ENCODE measurements at regions not wholly inside any gene's neighbourhood (a gene's known extent, or its start where the extent isn't known, plus 50 kb on each side); places are given as distances from the start of the nearest gene placed in this dataset.
"Not testable (repeated sequence)": the region's sequence is repeated elsewhere in the genome, so short reads cannot be mapped to it uniquely, and the experiment has no call there.

DNA sequence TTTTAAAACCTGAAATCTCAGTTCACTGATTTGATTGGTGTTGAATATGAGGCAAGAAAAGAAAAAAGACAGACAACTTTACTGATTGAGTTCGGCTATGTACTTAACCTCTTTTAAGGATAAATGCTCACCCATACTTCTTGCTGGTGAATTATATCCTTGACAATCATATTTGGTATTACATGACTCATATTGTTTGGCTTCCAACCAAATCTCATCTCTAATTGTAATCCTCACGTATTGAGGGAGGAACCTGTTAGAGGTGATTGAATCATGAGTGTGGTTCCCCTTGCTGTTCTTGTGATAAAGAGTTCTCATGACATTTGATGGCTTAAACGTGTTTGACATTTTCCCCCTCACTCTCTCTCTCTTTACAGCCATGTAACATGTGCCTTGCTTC, 255.6 kb upstream of the IZUMO3 start:
- no peaks in the 10 kb centered on the region for H3K4me1 ChIP-seq (ENCODE audit: control insufficient read depth, extremely low read depth, insufficient read depth, low read length)
- H3K36me3 ChIP-seq (ENCODE audit: control insufficient read depth, insufficient read depth, low read length): no peaks in the 10 kb centered on the region
- no peak overlapping the region for H3K9ac ChIP-seq (ENCODE audit: insufficient read depth, low read length)
- DNase-seq (ENCODE audit: low read depth in 2 of 2): no peak
- H3K4me2 ChIP-seq (ENCODE audit: extremely low read depth, insufficient read depth, low read length): no peak overlapping the region
- no peak overlapping the region for H2AFZ ChIP-seq (ENCODE audit: low read length)
- H3K79me2 ChIP-seq (ENCODE audit: control insufficient read depth, insufficient read depth, low read length): no peaks in the 10 kb centered on the region
- no peaks in the 10 kb centered on the region for H3K27me3 ChIP-seq (ENCODE audit: control insufficient read depth, insufficient read depth, low read length)
- no peaks in the 10 kb centered on the region for H3K9me3 ChIP-seq (ENCODE audit: control insufficient read depth, insufficient read depth, low read depth, low read length)
- H3K4me3 ChIP-seq (replicated peaks in 1 of 4; ENCODE audit: control extremely low read depth in 1 of 4, insufficient read depth in 1 of 4, low read depth in 3 of 4, low read length in 4 of 4): no peak overlapping the region
- no peaks in the 10 kb centered on the region for H4K20me1 ChIP-seq (ENCODE audit: control insufficient read depth, extremely low read depth, insufficient read depth, low read length)
- no peak overlapping the region for H3K27ac ChIP-seq (ENCODE audit: insufficient read depth, low read length)
- TF ChIP-seq, protein P1, sequence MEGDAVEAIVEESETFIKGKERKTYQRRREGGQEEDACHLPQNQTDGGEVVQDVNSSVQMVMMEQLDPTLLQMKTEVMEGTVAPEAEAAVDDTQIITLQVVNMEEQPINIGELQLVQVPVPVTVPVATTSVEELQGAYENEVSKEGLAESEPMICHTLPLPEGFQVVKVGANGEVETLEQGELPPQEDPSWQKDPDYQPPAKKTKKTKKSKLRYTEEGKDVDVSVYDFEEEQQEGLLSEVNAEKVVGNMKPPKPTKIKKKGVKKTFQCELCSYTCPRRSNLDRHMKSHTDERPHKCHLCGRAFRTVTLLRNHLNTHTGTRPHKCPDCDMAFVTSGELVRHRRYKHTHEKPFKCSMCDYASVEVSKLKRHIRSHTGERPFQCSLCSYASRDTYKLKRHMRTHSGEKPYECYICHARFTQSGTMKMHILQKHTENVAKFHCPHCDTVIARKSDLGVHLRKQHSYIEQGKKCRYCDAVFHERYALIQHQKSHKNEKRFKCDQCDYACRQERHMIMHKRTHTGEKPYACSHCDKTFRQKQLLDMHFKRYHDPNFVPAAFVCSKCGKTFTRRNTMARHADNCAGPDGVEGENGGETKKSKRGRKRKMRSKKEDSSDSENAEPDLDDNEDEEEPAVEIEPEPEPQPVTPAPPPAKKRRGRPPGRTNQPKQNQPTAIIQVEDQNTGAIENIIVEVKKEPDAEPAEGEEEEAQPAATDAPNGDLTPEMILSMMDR (conservative IDR thresholded peaks at IDR 0.05 in 1 of 2, IDR thresholded peaks at IDR 0.05 in 1 of 2; ENCODE audit: low read depth in 1 of 2, low read length in 2 of 2): no peak
- no peak for TF ChIP-seq EZH2 (IDR thresholded peaks at IDR 0.05; ENCODE audit: low read length, missing control alignments)

DNA sequence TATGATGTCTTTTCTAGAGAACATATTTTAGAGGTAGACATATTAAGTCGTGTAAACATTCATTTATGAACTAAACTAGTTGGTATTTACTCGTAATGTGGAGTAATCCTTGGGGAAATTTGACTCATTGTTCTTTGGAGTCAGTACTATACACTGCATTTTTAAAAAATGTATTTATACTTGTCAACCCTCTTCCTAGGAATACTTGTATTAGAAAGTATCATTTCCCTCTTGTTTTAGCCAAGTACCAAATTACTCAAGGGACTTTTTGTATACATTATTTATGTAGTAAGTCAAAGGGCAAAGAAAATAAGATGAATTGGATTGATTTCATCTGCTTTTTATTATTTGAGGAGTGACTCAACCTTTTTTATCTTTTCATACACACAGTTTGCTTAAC, 248.1 kb upstream of the IZUMO3 start:
- Histone ChIP-seq H3K27ac (ENCODE audit: insufficient read depth, low read length) (no peak overlapping the region), H3K36me3 (ENCODE audit: control insufficient read depth, insufficient read depth, low read length) (no peaks in the 10 kb centered on the region), H3K4me2 (ENCODE audit: extremely low read depth, insufficient read depth, low read length) (no peak overlapping the region), H2AFZ (ENCODE audit: low read length) (no peak overlapping the region), H3K4me1 (ENCODE audit: control insufficient read depth, extremely low read depth, insufficient read depth, low read length) (no peaks in the 10 kb centered on the region), H3K79me2 (ENCODE audit: control insufficient read depth, insufficient read depth, low read length) (no peaks in the 10 kb centered on the region), H4K20me1 (ENCODE audit: control insufficient read depth, extremely low read depth, insufficient read depth, low read length) (no peaks in the 10 kb centered on the region), H3K27me3 (ENCODE audit: control insufficient read depth, insufficient read depth, low read length) (no peaks in the 10 kb centered on the region), H3K4me3 (replicated peaks in 1 of 4; ENCODE audit: control extremely low read depth in 1 of 4, insufficient read depth in 1 of 4, low read depth in 3 of 4, low read length in 4 of 4) (no peak overlapping the region), H3K9me3 (ENCODE audit: control insufficient read depth, insufficient read depth, low read depth, low read length) (no peaks in the 10 kb centered on the region), H3K9ac (ENCODE audit: insufficient read depth, low read length) (no peak overlapping the region)
- TF ChIP-seq, protein P1 (conservative IDR thresholded peaks at IDR 0.05 in 1 of 2, IDR thresholded peaks at IDR 0.05 in 1 of 2; ENCODE audit: low read depth in 1 of 2, low read length in 2 of 2): no peak
- TF ChIP-seq EZH2 (IDR thresholded peaks at IDR 0.05; ENCODE audit: low read length, missing control alignments): no peak
- DNase-seq (ENCODE audit: low read depth in 2 of 2): no peak

DNA sequence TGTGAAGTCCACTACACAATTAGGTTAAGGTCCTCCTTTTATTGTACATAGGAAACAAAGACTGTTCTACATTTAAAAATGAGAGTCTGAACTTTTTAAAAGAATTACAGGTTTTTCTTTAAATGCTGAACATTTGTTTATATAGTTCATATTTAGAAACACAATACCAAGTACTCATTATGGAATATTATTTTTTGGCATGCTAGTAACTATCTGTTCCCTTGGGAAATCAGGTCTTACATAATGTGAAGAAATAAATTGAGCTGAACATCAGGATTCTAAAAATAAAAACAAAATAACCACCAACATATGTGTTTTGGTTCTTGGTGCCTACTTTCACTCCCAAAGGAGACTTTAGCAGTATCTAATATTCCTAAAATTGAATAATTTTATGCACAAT, 230.5 kb upstream of the IZUMO3 start:
- H3K4me1 ChIP-seq (ENCODE audit: control insufficient read depth, extremely low read depth, insufficient read depth, low read length): no peaks in the 10 kb centered on the region
- no peak overlapping the region for H3K27ac ChIP-seq (ENCODE audit: insufficient read depth, low read length)
- TF ChIP-seq EZH2 (IDR thresholded peaks at IDR 0.05; ENCODE audit: low read length, missing control alignments): no peak
- TF ChIP-seq, protein P1 (conservative IDR thresholded peaks at IDR 0.05 in 1 of 2, IDR thresholded peaks at IDR 0.05 in 1 of 2; ENCODE audit: low read depth in 1 of 2, low read length in 2 of 2): no peak
- no peaks in the 10 kb centered on the region for H3K36me3 ChIP-seq (ENCODE audit: control insufficient read depth, insufficient read depth, low read length)
- DNase-seq (ENCODE audit: low read depth in 2 of 2): no peak
- H2AFZ ChIP-seq (ENCODE audit: low read length): no peak overlapping the region
- no peaks in the 10 kb centered on the region for H4K20me1 ChIP-seq (ENCODE audit: control insufficient read depth, extremely low read depth, insufficient read depth, low read length)
- no peaks in the 10 kb centered on the region for H3K27me3 ChIP-seq (ENCODE audit: control insufficient read depth, insufficient read depth, low read length)
- H3K9me3 ChIP-seq (ENCODE audit: control insufficient read depth, insufficient read depth, low read depth, low read length): no peaks in the 10 kb centered on the region
- H3K4me3 ChIP-seq (replicated peaks in 1 of 4; ENCODE audit: control extremely low read depth in 1 of 4, insufficient read depth in 1 of 4, low read depth in 3 of 4, low read length in 4 of 4): no peak overlapping the region
- H3K4me2 ChIP-seq (ENCODE audit: extremely low read depth, insufficient read depth, low read length): no peak overlapping the region
- no peak overlapping the region for H3K9ac ChIP-seq (ENCODE audit: insufficient read depth, low read length)
- H3K79me2 ChIP-seq (ENCODE audit: control insufficient read depth, insufficient read depth, low read length): no peaks in the 10 kb centered on the region

DNA sequence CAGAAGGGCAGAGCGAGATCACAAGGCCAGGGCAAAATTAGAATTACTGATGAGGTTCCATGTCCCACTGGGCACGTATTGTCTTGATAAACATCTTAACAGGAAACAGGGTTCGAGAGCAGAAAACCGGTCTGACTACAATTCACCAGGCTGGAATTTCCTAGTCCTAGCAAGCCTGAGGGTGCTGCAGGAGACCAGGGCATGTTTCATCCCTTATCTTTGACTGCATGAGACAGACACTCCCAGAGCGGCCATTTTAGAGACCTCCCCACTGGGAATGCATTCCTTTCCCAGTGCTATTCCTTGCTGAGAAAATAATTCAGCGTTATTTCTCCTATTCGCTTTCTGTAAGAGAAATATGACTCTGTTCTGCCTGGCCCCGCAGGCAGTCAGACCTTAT, 228.5 kb upstream of the IZUMO3 start:
- H2AFZ ChIP-seq (ENCODE audit: low read length); H3K9me3 ChIP-seq (ENCODE audit: control insufficient read depth, insufficient read depth, low read depth, low read length); H3K36me3 ChIP-seq (ENCODE audit: control insufficient read depth, insufficient read depth, low read length); H3K4me1 ChIP-seq (ENCODE audit: control insufficient read depth, extremely low read depth, insufficient read depth, low read length); H3K27me3 ChIP-seq (ENCODE audit: control insufficient read depth, insufficient read depth, low read length); H4K20me1 ChIP-seq (ENCODE audit: control insufficient read depth, extremely low read depth, insufficient read depth, low read length); DNase-seq (ENCODE audit: low read depth in 2 of 2); H3K79me2 ChIP-seq (ENCODE audit: control insufficient read depth, insufficient read depth, low read length); H3K4me3 ChIP-seq (replicated peaks in 1 of 4; ENCODE audit: control extremely low read depth in 1 of 4, insufficient read depth in 1 of 4, low read depth in 3 of 4, low read length in 4 of 4); H3K27ac ChIP-seq (ENCODE audit: insufficient read depth, low read length); H3K4me2 ChIP-seq (ENCODE audit: extremely low read depth, insufficient read depth, low read length); H3K9ac ChIP-seq (ENCODE audit: insufficient read depth, low read length): not testable (repeated sequence)
